Endothelial cell of umbilical vein (primary cell): ENCODE measurements at regions not wholly inside any gene's neighbourhood (a gene's known extent, or its start where the extent isn't known, plus 50 kb on each side); places are given as distances from the start of the nearest gene placed in this dataset.

Experiments
- BruUV-seq: library from RNA; stranded (reverse); fragments of 400-500 nt; replicated peaks from 2 replicates; lab custom pipeline; 2021; lab: Mats Ljungman, UMichigan
- CTCF ChIA-PET: fragments of 300-600, 350-600 bp; sonication (Branson Sonifier 250); formaldehyde crosslinking; loops from one replicate; lab custom pipeline; 2021; ENCODE audit warnings: antibody characterized with exemption, inconsistent platforms; lab: Charles Lee
- POLR2A ChIA-PET: fragments of 300-600, 350-600 bp; sonication (Branson Sonifier 250); formaldehyde crosslinking; loops from one replicate; lab custom pipeline; 2021; ENCODE audit warnings: antibody characterized with exemption, inconsistent platforms; lab: Charles Lee
- DNase-seq: peaks from one replicate; pipeline ENCODE4 v3.0.0-alpha.2; 2011; ENCODE audit warnings: low read depth, low spot score
- FAIRE-seq: peaks from 2 replicates; lab custom pipeline; 2011; peaks lifted over from hg19 to GRCh38; lab: Jason Lieb, UNC
- H2AFZ ChIP-seq: 2 replicates; pipeline ENCODE4 v1.6.0; 2012; ENCODE audit warnings: low read depth, low read length, control low read depth, inconsistent platforms
- H3K27ac ChIP-seq: 2 replicates; pipeline ENCODE4 v1.5.1; 2011; ENCODE audit warnings: low read depth, mild to moderate bottlenecking, control low read depth, low read length, moderate library complexity; ENCODE audit not compliant: insufficient read depth
- H3K27me3 ChIP-seq, 2 experiments: 2 replicates each; pipeline versions ENCODE4 v1.6.0 to v1.6.1; 2011; ENCODE audit warnings: low read length in 2 of 2, mixed read lengths in 1 of 2; ENCODE audit not compliant: control insufficient read depth in 2 of 2, insufficient read depth in 2 of 2
- H3K36me3 ChIP-seq, 2 experiments: 2 replicates in 1 of 2; 3 replicates in 1 of 2; pipeline ENCODE4 v1.5.1; 2011; ENCODE audit warnings: low read length in 2 of 2, mild to moderate bottlenecking in 1 of 2, moderate library complexity in 1 of 2; ENCODE audit not compliant: control insufficient read depth in 2 of 2, insufficient read depth in 2 of 2; ENCODE audit errors: extremely low read depth in 1 of 2
- H3K4me1 ChIP-seq: 3 replicates; pipeline ENCODE4 v1.5.1; 2011; ENCODE audit warnings: mild to moderate bottlenecking, low read length; ENCODE audit not compliant: control insufficient read depth, insufficient read depth; ENCODE audit errors: extremely low read depth
- H3K4me2 ChIP-seq: 2 replicates; pipeline ENCODE4 v1.6.1; 2011; ENCODE audit warnings: low read length, control low read depth, mixed read lengths; ENCODE audit not compliant: insufficient read depth
- H3K4me3 ChIP-seq, 3 experiments: fragments of 200-600 bp in 1 of 3; sonication (generic), shearing (Covaris generic) in 1 of 3; replicated peaks in 1 of 3; 2 replicates each; pipeline ENCODE4 v1.5.1; 2011 to 2016; ENCODE audit warnings: control low read depth in 3 of 3, low read length in 3 of 3, mild to moderate bottlenecking in 2 of 3, inconsistent platforms in 1 of 3, low read depth in 1 of 3, moderate library complexity in 1 of 3; ENCODE audit not compliant: insufficient read depth in 1 of 3
- H3K79me2 ChIP-seq: 2 replicates; pipeline ENCODE4 v1.6.0; 2012; ENCODE audit warnings: low read length, inconsistent platforms; ENCODE audit not compliant: control insufficient read depth, insufficient read depth
- H3K9ac ChIP-seq: replicated peaks from 2 replicates; pipeline ENCODE3; 2011; ENCODE audit warnings: low read length, control low read depth; ENCODE audit not compliant: insufficient read depth; ENCODE audit errors: extremely low read depth
- H3K9me1 ChIP-seq: replicated peaks from 3 replicates; pipeline ENCODE4 v1.6.0; 2011; ENCODE audit warnings: mild to moderate bottlenecking, low read length; ENCODE audit not compliant: control insufficient read depth, insufficient read depth; ENCODE audit errors: extremely low read depth
- H3K9me3 ChIP-seq: replicated peaks from 2 replicates; pipeline ENCODE4 v1.5.1; 2012; ENCODE audit warnings: low read length, inconsistent platforms; ENCODE audit not compliant: control insufficient read depth, insufficient read depth
- H4K20me1 ChIP-seq: replicated peaks from 2 replicates; pipeline ENCODE3; 2011; ENCODE audit warnings: mild to moderate bottlenecking, low read length; ENCODE audit not compliant: control insufficient read depth, insufficient read depth; ENCODE audit errors: extremely low read depth
- EZH2 ChIP-seq: IDR thresholded peaks from 2 replicates; pipeline ENCODE4 v1.6.1; 2012; ENCODE audit warnings: borderline replicate concordance, low read depth, mild to moderate bottlenecking, moderate library complexity, low read length, inconsistent platforms; ENCODE audit not compliant: severe bottlenecking
- FOS ChIP-seq: IDR thresholded peaks from 2 replicates; pipeline ENCODE4 v1.6.1; 2011; ENCODE audit warnings: mild to moderate bottlenecking, low read length, moderate library complexity, borderline replicate concordance; ENCODE audit not compliant: insufficient read depth
- GATA2 ChIP-seq: IDR thresholded peaks from 2 replicates; pipeline ENCODE4 v1.7.0; 2011; ENCODE audit warnings: low read depth, mild to moderate bottlenecking, moderate library complexity, mixed read lengths, low read length; ENCODE audit not compliant: insufficient read length, insufficient read depth
- JUN ChIP-seq: IDR thresholded peaks from 2 replicates; pipeline ENCODE4 v1.6.1; 2011; ENCODE audit warnings: borderline replicate concordance, low read depth; ENCODE audit not compliant: insufficient read length, insufficient read depth
- MYC ChIP-seq: IDR thresholded peaks from one replicate; pipeline ENCODE4 v1.6.1; 2011; ENCODE audit warnings: mild to moderate bottlenecking, low read depth, low read length
- POLR2A ChIP-seq: IDR thresholded peaks from 2 replicates; pipeline ENCODE4 v1.6.1; 2012; ENCODE audit warnings: low read depth, mild to moderate bottlenecking, control low read depth, low read length
- POLR2AphosphoS5 ChIP-seq: IDR thresholded peaks from 2 replicates; pipeline ENCODE4 v1.6.1; 2012; ENCODE audit warnings: low read depth, mild to moderate bottlenecking, control low read depth, low read length, moderate library complexity; ENCODE audit not compliant: insufficient read depth
- dilution Hi-C: fragments of 300-500 bp; cut with MboI; formaldehyde crosslinking; loops from one replicate; pipeline ENCODE4 v1.15.0; 2019; ENCODE audit warnings: low sequenced_read_pairs; ENCODE audit not compliant: extremely low pct_ligation_motif_present
- intact Hi-C: fragments of 100-400 bp; cut with micrococcal nuclease; formaldehyde crosslinking; loops from one replicate; pipeline ENCODE4 v1.10.0; 2022
- TF ChIP-seq, protein P1 (sequence below): IDR thresholded peaks from 2 replicates; pipeline ENCODE4 v1.6.1; 2011; ENCODE audit not compliant: insufficient read depth, insufficient read length
- TF ChIP-seq, protein P2 (sequence below), 2 donors: IDR thresholded peaks; 1 replicate in 1 of 2; 2 replicates in 1 of 2; pipeline ENCODE4 v1.5.1; 2011; ENCODE audit warnings: low read length in 2 of 2, mild to moderate bottlenecking in 2 of 2, moderate library complexity in 2 of 2, control low read depth in 1 of 2, inconsistent platforms in 1 of 2, low read depth in 1 of 2; ENCODE audit not compliant: insufficient read depth in 1 of 2; ENCODE audit errors: extremely low read depth in 1 of 2

DNA sequence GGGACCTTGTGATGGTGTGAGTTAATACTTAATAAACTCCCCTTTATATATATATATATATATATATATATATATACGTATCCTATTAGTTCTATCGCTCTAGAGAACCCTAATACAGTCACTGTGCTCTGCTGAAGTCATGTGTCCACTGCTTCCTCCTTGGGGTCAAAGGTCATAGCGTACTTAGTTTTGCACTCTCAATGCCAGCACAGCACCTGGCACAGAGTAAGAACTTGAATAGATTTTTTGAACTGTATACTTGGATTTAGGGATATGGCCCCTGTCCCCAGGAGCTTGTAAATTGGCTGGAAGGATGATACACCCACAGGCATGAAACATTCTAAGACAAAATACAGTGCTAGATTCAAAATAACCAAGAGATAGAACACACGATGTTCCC, 58.9 kb upstream of the PLXNA4 start:
- DNase-seq (no peak), FAIRE-seq (no peak)
- ChIA-PET CTCF (interaction anchor here (1.1 kb wide), 1 partner anchor 10 kb away, joined by 3 read pairs; no protein-coding TSS in a partner anchor), POLR2A (no interaction called here)
- H3K4me2 ChIP-seq, result no peak overlapping the region
- no peaks in the 10 kb centered on the region for H3K9me3 ChIP-seq
- H3K79me2 ChIP-seq, result no peaks in the 10 kb centered on the region
- H2AFZ ChIP-seq, result no peak overlapping the region
- no peak overlapping the region for H3K4me3 ChIP-seq
- no peaks in the 10 kb centered on the region for H3K4me1 ChIP-seq
- H3K9ac ChIP-seq, result no peak overlapping the region
- dilution Hi-C loops (no loop called here), intact Hi-C loops (no loop called here)
- no peak overlapping the region for H3K27ac ChIP-seq
- no peaks in the 10 kb centered on the region for H4K20me1 ChIP-seq
- no peaks in the 10 kb centered on the region for H3K36me3 ChIP-seq
- BruUV-seq, result no TSS peak
- TF ChIP-seq JUN, result no peak
- no peak for TF ChIP-seq POLR2A
- no peak for TF ChIP-seq GATA2
- TF ChIP-seq FOS, result no peak
- TF ChIP-seq POLR2AphosphoS5, result no peak
- TF ChIP-seq EZH2, result no peak
- no peak for TF ChIP-seq MYC
- TF ChIP-seq, protein P1, sequence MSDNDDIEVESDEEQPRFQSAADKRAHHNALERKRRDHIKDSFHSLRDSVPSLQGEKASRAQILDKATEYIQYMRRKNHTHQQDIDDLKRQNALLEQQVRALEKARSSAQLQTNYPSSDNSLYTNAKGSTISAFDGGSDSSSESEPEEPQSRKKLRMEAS, result no peak
- TF ChIP-seq, protein P2, sequence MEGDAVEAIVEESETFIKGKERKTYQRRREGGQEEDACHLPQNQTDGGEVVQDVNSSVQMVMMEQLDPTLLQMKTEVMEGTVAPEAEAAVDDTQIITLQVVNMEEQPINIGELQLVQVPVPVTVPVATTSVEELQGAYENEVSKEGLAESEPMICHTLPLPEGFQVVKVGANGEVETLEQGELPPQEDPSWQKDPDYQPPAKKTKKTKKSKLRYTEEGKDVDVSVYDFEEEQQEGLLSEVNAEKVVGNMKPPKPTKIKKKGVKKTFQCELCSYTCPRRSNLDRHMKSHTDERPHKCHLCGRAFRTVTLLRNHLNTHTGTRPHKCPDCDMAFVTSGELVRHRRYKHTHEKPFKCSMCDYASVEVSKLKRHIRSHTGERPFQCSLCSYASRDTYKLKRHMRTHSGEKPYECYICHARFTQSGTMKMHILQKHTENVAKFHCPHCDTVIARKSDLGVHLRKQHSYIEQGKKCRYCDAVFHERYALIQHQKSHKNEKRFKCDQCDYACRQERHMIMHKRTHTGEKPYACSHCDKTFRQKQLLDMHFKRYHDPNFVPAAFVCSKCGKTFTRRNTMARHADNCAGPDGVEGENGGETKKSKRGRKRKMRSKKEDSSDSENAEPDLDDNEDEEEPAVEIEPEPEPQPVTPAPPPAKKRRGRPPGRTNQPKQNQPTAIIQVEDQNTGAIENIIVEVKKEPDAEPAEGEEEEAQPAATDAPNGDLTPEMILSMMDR (IDR thresholded peaks at IDR 0.05; ENCODE audit: extremely low read depth in 1 of 2, insufficient read depth in 1 of 2, low read depth in 1 of 2, low read length in 2 of 2), result no peak
- H3K9me1 ChIP-seq, result no peaks in the 10 kb centered on the region
- peaks cover 0 to 9% of the 10 kb centered on the region in 2 experiments for H3K27me3 ChIP-seq
